ENCODE measurements at regions not wholly inside any gene's neighbourhood (a gene's known extent, or its start where the extent isn't known, plus 50 kb on each side); places are given as distances from the start of the nearest gene placed in this dataset.

GRCh38 chr7:15855525-15856109 lies 169.1 kb upstream of the MEOX2 start:
- DNase-seq (ENCODE audit: low read depth) = no peak

GRCh38 chr7:15854841-15855524 lies 168.5 kb upstream of the MEOX2 start:
- DNase-seq (ENCODE audit: low read depth) = no peak

GRCh38 chr7:15853832-15854470 lies 167.5 kb upstream of the MEOX2 start:
- no peak for DNase-seq (ENCODE audit: low read depth)

- DNase-seq (ENCODE audit: low read depth) = no peak
Observed at GRCh38 chr7:15851201-15851600, 164.7 kb upstream of the MEOX2 start.

- DNase-seq (ENCODE audit: low read depth) = no peak
Observed at GRCh38 chr7:15848901-15849300, 162.4 kb upstream of the MEOX2 start.

- no peak for DNase-seq (ENCODE audit: low read depth)
Observed at GRCh38 chr7:15848362-15848761, 161.9 kb upstream of the MEOX2 start.

- DNase-seq (ENCODE audit: low read depth) = no peak
Observed at GRCh38 chr7:15845868-15846267, 159.4 kb upstream of the MEOX2 start.

GRCh38 chr7:15845461-15845860 lies 159.0 kb upstream of the MEOX2 start:
- no peak for DNase-seq (ENCODE audit: low read depth)

GRCh38 chr7:15839416-15840100 lies 153.1 kb upstream of the MEOX2 start:
- DNase-seq (ENCODE audit: low read depth) = no peak

- DNase-seq (ENCODE audit: low read depth) = no peak
Observed at GRCh38 chr7:15838265-15838664, 151.8 kb upstream of the MEOX2 start.

- DNase-seq (ENCODE audit: low read depth) = no peak
Observed at GRCh38 chr7:15837306-15837950, 150.9 kb upstream of the MEOX2 start.

GRCh38 chr7:15836651-15837050 lies 150.2 kb upstream of the MEOX2 start:
- DNase-seq (ENCODE audit: low read depth) = no peak

- DNase-seq (ENCODE audit: low read depth) = no peak
Observed at GRCh38 chr7:15836041-15836440, 149.6 kb upstream of the MEOX2 start.

- DNase-seq (ENCODE audit: low read depth) = no peak
Observed at GRCh38 chr7:15834446-15834845, 148.0 kb upstream of the MEOX2 start.

GRCh38 chr7:15832996-15833395 lies 146.5 kb upstream of the MEOX2 start:
- no peak for DNase-seq (ENCODE audit: low read depth)

- DNase-seq (ENCODE audit: low read depth) = no peak
Observed at GRCh38 chr7:15831606-15832005, 145.1 kb upstream of the MEOX2 start.

- DNase-seq (ENCODE audit: low read depth) = no peak
Observed at GRCh38 chr7:15829691-15830090, 143.2 kb upstream of the MEOX2 start.

- no peak for DNase-seq (ENCODE audit: low read depth)
Observed at GRCh38 chr7:15828881-15829280, 142.4 kb upstream of the MEOX2 start.

GRCh38 chr7:15821484-15822427 lies 135.3 kb upstream of the MEOX2 start:
- DNase-seq (ENCODE audit: low read depth) = no peak

- no peak for DNase-seq (ENCODE audit: low read depth)
Observed at GRCh38 chr7:15820319-15820718, 133.8 kb upstream of the MEOX2 start.

GRCh38 chr7:15816835-15817426 lies 130.4 kb upstream of the MEOX2 start:
- no peak for DNase-seq (ENCODE audit: low read depth)

Data from stimulated activated CD8-positive, alpha-beta memory T cell treated with anti-CD3 and anti-CD28 coated beads, Interleukin-12 subunit alpha, Interleukin-12 subunit beta, amount 100 ng/mL, for 4 hours (primary cell).